D721Med (cell line): ENCODE measurements at regions not wholly inside any gene's neighbourhood (a gene's known extent, or its start where the extent isn't known, plus 50 kb on each side); places are given as distances from the start of the nearest gene placed in this dataset.

ENCODE experiments used
- DNase-seq: peaks from one replicate; pipeline ENCODE4 v3.0.0; 2011; ENCODE audit warnings: low spot score; ENCODE audit not compliant: insufficient read length
- FAIRE-seq: peaks from 2 replicates; lab custom pipeline; 2011; peaks lifted over from hg19 to GRCh38; lab: Jason Lieb, UNC
- CTCF ChIP-seq: IDR thresholded peaks from 2 replicates; pipeline ENCODE4 v1.5.1; 2012; ENCODE audit warnings: mild to moderate bottlenecking, control low read depth; ENCODE audit not compliant: insufficient read depth; ENCODE audit errors: missing control alignments

- FAIRE-seq: no peak
These were observed 250.1 kb upstream of the PRKD1 start for GRCh38 chr14:30177781-30178180.

GRCh38 chr14:30179381-30180130 lies 251.9 kb upstream of the PRKD1 start:
- no peak for FAIRE-seq
- no peak for DNase-seq
- no peak for TF ChIP-seq CTCF

More at GRCh38 chr14:30177781-30178180, 250.1 kb upstream of the PRKD1 start:
- DNase-seq: no peak
- no peak for TF ChIP-seq CTCF

GRCh38 chr14:30180219-30180618 lies 252.6 kb upstream of the PRKD1 start:
- no peak for FAIRE-seq

GRCh38 chr14:30185832-30186231 lies 258.2 kb upstream of the PRKD1 start:
- DNase-seq (no peak), FAIRE-seq (no peak)
- no peak for TF ChIP-seq CTCF

More at GRCh38 chr14:30180219-30180618, 252.6 kb upstream of the PRKD1 start:
- no peak for DNase-seq
- TF ChIP-seq CTCF: no peak

- FAIRE-seq: no peak
- no peak for DNase-seq
- TF ChIP-seq CTCF: no peak
These were observed 264.1 kb upstream of the PRKD1 start for GRCh38 chr14:30191639-30192279.

- FAIRE-seq (no peak), DNase-seq (no peak)
- TF ChIP-seq CTCF: no peak
These were observed 265.5 kb upstream of the PRKD1 start for GRCh38 chr14:30193101-30193500.
